K562 (cell line): ENCODE measurements at regions not wholly inside any gene's neighbourhood (a gene's known extent, or its start where the extent isn't known, plus 50 kb on each side); places are given as distances from the start of the nearest gene placed in this dataset.
A peak's percentile ranks its signal among the peaks of the same experiment; 100 is the strongest.

Source experiments
- CBX3 ChIP-seq, 2 experiments: IDR thresholded peaks; 1 replicate in 1 of 2; 2 replicates in 1 of 2; pipeline ENCODE4 v1.6.1; 2012; ENCODE audit warnings: inconsistent platforms in 2 of 2, low read length in 2 of 2, borderline replicate concordance in 1 of 2, control low read depth in 1 of 2
- FOXK2 ChIP-seq, 2 experiments: fragments of 450-650 bp; IDR thresholded peaks in 1 of 2; conservative IDR thresholded peaks in 1 of 2; 2 replicates each; pipeline ENCODE4 v1.6.1; 2016; ENCODE audit warnings: low read depth in 2 of 2, mild to moderate bottlenecking in 1 of 2
- HMGN3 ChIP-seq: IDR thresholded peaks from 2 replicates; pipeline ENCODE4 v1.6.1; 2011; ENCODE audit warnings: borderline replicate concordance, low read depth, mild to moderate bottlenecking, mixed read lengths, low read length; ENCODE audit not compliant: insufficient read length; ENCODE audit errors: extremely low read depth
- PHF8 ChIP-seq: fragments of 200-600 bp; sonication (generic); IDR thresholded peaks from 2 replicates; pipeline ENCODE4 v1.6.1; 2012; ENCODE audit warnings: mixed run types, mild to moderate bottlenecking, inconsistent platforms, low read length, moderate library complexity, borderline replicate concordance
- RAD21 ChIP-seq, 2 experiments: fragments of 250-450 bp in 1 of 2; fragments of 450-650 bp in 1 of 2; sonication (Bioruptor Pico) in 1 of 2; formaldehyde crosslinking in 1 of 2; IDR thresholded peaks in 1 of 2; conservative IDR thresholded peaks in 1 of 2; 2 replicates each; pipeline versions ENCODE4 v1.4.0 to v1.8.0; 2020 to 2022; ENCODE audit warnings: mild to moderate bottlenecking in 2 of 2, moderate library complexity in 1 of 2
- SAFB ChIP-seq: fragments of 200-400 bp; formaldehyde crosslinking; IDR thresholded peaks from 2 replicates; pipeline ENCODE4 v1.6.1; 2017; ENCODE audit warnings: low read depth, low read length, borderline replicate concordance
- TBP ChIP-seq: optimal IDR thresholded peaks from 2 replicates; pipeline ENCODE3; 2011; ENCODE audit warnings: low read depth, low read length, improper control_type of control experiment
- TRIM25 ChIP-seq: fragments of 450-650 bp; IDR thresholded peaks from 2 replicates; pipeline ENCODE4 v1.7.0; 2016; ENCODE audit warnings: borderline replicate concordance
- TRIM28 ChIP-seq: fragments of 450-650 bp; IDR thresholded peaks from 2 replicates; pipeline ENCODE4 v1.6.1; 2017
- ZNF830 ChIP-seq: fragments of 250-450 bp; sonication (Bioruptor Pico); IDR thresholded peaks from 2 replicates; pipeline ENCODE4 v1.5.0; 2021; ENCODE audit warnings: mild to moderate bottlenecking
- TF ChIP-seq, protein P1 (sequence below): sonication (generic); formaldehyde crosslinking; IDR thresholded peaks from 2 replicates; pipeline ENCODE4 v1.8.1; 2023; ENCODE audit warnings: mild to moderate bottlenecking, missing genetic modification reagents

GRCh38 chr1:47529520-47530098, 91.8 kb downstream of the FOXD2 start (continued):
- TF ChIP-seq TRIM28, result peak; percentile 70; the same call in 1 of the 2 replicates
- TF ChIP-seq HMGN3, result no peak
- TF ChIP-seq TBP, result no peak
- peak in 1 of 2 experiments; percentile 50; a peak in 2 of 4 replicates for TF ChIP-seq RAD21 (CRISPR knock-in tag; conservative IDR thresholded peaks at IDR 0.05 in 1 of 2, IDR thresholded peaks at IDR 0.05 in 1 of 2)
- no peak for TF ChIP-seq PHF8
- TF ChIP-seq, protein P1, sequence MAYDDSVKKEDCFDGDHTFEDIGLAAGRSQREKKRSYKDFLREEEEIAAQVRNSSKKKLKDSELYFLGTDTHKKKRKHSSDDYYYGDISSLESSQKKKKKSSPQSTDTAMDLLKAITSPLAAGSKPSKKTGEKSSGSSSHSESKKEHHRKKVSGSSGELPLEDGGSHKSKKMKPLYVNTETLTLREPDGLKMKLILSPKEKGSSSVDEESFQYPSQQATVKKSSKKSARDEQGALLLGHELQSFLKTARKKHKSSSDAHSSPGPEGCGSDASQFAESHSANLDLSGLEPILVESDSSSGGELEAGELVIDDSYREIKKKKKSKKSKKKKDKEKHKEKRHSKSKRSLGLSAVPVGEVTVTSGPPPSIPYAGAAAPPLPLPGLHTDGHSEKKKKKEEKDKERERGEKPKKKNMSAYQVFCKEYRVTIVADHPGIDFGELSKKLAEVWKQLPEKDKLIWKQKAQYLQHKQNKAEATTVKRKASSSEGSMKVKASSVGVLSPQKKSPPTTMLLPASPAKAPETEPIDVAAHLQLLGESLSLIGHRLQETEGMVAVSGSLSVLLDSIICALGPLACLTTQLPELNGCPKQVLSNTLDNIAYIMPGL (CRISPR knock-in tag), result no peak
- no peak for TF ChIP-seq TRIM25
- no peak for TF ChIP-seq ZNF830 (CRISPR knock-in tag)
- no peak for TF ChIP-seq SAFB
- TF ChIP-seq CBX3 (IDR thresholded peaks at IDR 0.05; ENCODE audit: borderline replicate concordance in 1 of 2, low read length in 2 of 2), result peak in 1 of 2 experiments; percentile 88; a peak in 2 of 3 replicates
- TF ChIP-seq FOXK2 (conservative IDR thresholded peaks at IDR 0.05 in 1 of 2, IDR thresholded peaks at IDR 0.05 in 1 of 2; ENCODE audit: low read depth in 2 of 2), result no peak
